NCI-H345 treated with DMSO at 0.1 percent for 48 hours (cell line): ENCODE measurements at regions not wholly inside any gene's neighbourhood (a gene's known extent, or its start where the extent isn't known, plus 50 kb on each side); places are given as distances from the start of the nearest gene placed in this dataset.

Experiments
- DNase-seq: peaks from one replicate; lab custom pipeline; 2025; ENCODE audit not compliant: unreplicated experiment; lab: John Stamatoyannopoulos, UW

GRCh38 chr1:193609592-193609991 lies 423.2 kb upstream of the B3GALT2 start:
- DNase-seq = no peak

GRCh38 chr1:193607787-193608186 lies 421.4 kb upstream of the B3GALT2 start:
- DNase-seq = no peak

- DNase-seq = no peak
Measured at GRCh38 chr1:193606035-193606434, 419.6 kb upstream of the B3GALT2 start.

GRCh38 chr1:193602705-193603104 lies 416.3 kb upstream of the B3GALT2 start:
- no peak for DNase-seq

GRCh38 chr1:193593147-193593885 lies 406.9 kb upstream of the B3GALT2 start:
- DNase-seq = no peak

- no peak for DNase-seq
Measured at GRCh38 chr1:193592317-193592716, 405.9 kb upstream of the B3GALT2 start.

GRCh38 chr1:193590102-193590501 lies 403.7 kb upstream of the B3GALT2 start:
- no peak for DNase-seq

GRCh38 chr1:193589597-193590040 lies 403.2 kb upstream of the B3GALT2 start:
- peak; percentile 16 for DNase-seq

GRCh38 chr1:193588311-193589082 lies 402.1 kb upstream of the B3GALT2 start:
- no peak for DNase-seq

- no peak for DNase-seq
Measured at GRCh38 chr1:193584731-193585239, 398.4 kb upstream of the B3GALT2 start.

- no peak for DNase-seq
Measured at GRCh38 chr1:193581341-193581740, 394.9 kb upstream of the B3GALT2 start.

- DNase-seq = no peak
Measured at GRCh38 chr1:193580419-193580818, 394.0 kb upstream of the B3GALT2 start.

GRCh38 chr1:193579323-193579722 lies 392.9 kb upstream of the B3GALT2 start:
- no peak for DNase-seq

- DNase-seq = no peak
Measured at GRCh38 chr1:193574913-193575312, 388.5 kb upstream of the B3GALT2 start.

GRCh38 chr1:193569983-193570269 lies 383.5 kb upstream of the B3GALT2 start:
- DNase-seq = no peak

- DNase-seq = no peak
Measured at GRCh38 chr1:193569096-193569982, 382.9 kb upstream of the B3GALT2 start.

- no peak for DNase-seq
Measured at GRCh38 chr1:193568512-193568911, 382.1 kb upstream of the B3GALT2 start.

- no peak for DNase-seq
Measured at GRCh38 chr1:193567937-193568336, 381.5 kb upstream of the B3GALT2 start.

GRCh38 chr1:193566735-193567134 lies 380.3 kb upstream of the B3GALT2 start:
- DNase-seq = no peak

GRCh38 chr1:193565971-193566577 lies 379.7 kb upstream of the B3GALT2 start:
- DNase-seq = no peak

GRCh38 chr1:193562121-193562520 lies 375.7 kb upstream of the B3GALT2 start:
- DNase-seq = no peak
